ENCODE measurements at regions not wholly inside any gene's neighbourhood (a gene's known extent, or its start where the extent isn't known, plus 50 kb on each side); places are given as distances from the start of the nearest gene placed in this dataset.

DNA sequence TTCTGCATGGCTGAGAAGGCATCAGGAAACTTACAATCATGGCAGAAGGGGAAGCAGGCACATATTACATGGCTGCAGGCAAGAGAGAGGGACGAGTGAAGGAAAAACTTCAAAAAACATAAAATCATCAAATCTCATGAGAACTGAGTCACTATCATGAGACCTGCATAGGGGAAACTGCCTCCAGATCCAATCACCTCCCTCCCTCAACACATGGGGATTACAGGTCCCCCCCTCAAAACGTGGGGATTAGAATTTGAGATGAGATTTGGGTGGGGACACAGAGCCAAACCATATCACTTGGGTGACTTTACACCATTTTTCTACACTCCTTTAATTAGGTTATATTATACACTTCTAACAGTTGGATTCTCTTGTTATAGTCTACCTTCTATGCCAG is 490.7 kb upstream of the KCND2 start:
- no CpG with 5 or more reads among the region's 2 CpGs for WGBS (ENCODE audit: insufficient coverage, low lambda C conversion rate)
- no peaks in the 10 kb centered on the region for H3K4me1 ChIP-seq (ENCODE audit: control insufficient read depth, insufficient read depth, low read length)
- H3K27ac ChIP-seq (ENCODE audit: low read length): no peak overlapping the region

GRCh38 chr7:119783799-119784198 is 489.2 kb upstream of the KCND2 start:
- Histone ChIP-seq H3K9me3 (ENCODE audit: control insufficient read depth, low read depth, low read length) (no peaks in the 10 kb centered on the region), H3K27ac (ENCODE audit: low read length) (no peak overlapping the region), H3K27me3 (ENCODE audit: control insufficient read depth, insufficient read depth, low read length) (no peaks in the 10 kb centered on the region), H3K36me3 (ENCODE audit: control insufficient read depth, insufficient read depth, low read length) (no peaks in the 10 kb centered on the region), H3K4me1 (ENCODE audit: control insufficient read depth, insufficient read depth, low read length) (no peaks in the 10 kb centered on the region), H3K4me3 (ENCODE audit: low read length) (no peak overlapping the region)
- no peak for DNase-seq
- no CpG with 5 or more reads among the region's 1 CpG for WGBS (ENCODE audit: insufficient coverage, low lambda C conversion rate)

More for the DNA sequence above, 490.7 kb upstream of the KCND2 start:
- no peaks in the 10 kb centered on the region for H3K36me3 ChIP-seq (ENCODE audit: control insufficient read depth, insufficient read depth, low read length)
- no peak overlapping the region for H3K4me3 ChIP-seq (ENCODE audit: low read length)
- no peak for DNase-seq
- H3K27me3 ChIP-seq (ENCODE audit: control insufficient read depth, insufficient read depth, low read length): no peaks in the 10 kb centered on the region
- H3K9me3 ChIP-seq (ENCODE audit: control insufficient read depth, low read depth, low read length): no peaks in the 10 kb centered on the region

GRCh38 chr7:119802147-119802546 is 470.8 kb upstream of the KCND2 start:
- Histone ChIP-seq H3K36me3 (ENCODE audit: control insufficient read depth, insufficient read depth, low read length) (no peaks in the 10 kb centered on the region), H3K27me3 (ENCODE audit: control insufficient read depth, insufficient read depth, low read length) (no peaks in the 10 kb centered on the region), H3K4me3 (ENCODE audit: low read length) (no peak overlapping the region), H3K9me3 (ENCODE audit: control insufficient read depth, low read depth, low read length) (no peaks in the 10 kb centered on the region), H3K4me1 (ENCODE audit: control insufficient read depth, insufficient read depth, low read length) (no peaks in the 10 kb centered on the region), H3K27ac (ENCODE audit: low read length) (no peak overlapping the region)
- no peak for DNase-seq
- WGBS (ENCODE audit: insufficient coverage, low lambda C conversion rate): 100% methylated on average over 1 of the region's 6 CpGs

DNA sequence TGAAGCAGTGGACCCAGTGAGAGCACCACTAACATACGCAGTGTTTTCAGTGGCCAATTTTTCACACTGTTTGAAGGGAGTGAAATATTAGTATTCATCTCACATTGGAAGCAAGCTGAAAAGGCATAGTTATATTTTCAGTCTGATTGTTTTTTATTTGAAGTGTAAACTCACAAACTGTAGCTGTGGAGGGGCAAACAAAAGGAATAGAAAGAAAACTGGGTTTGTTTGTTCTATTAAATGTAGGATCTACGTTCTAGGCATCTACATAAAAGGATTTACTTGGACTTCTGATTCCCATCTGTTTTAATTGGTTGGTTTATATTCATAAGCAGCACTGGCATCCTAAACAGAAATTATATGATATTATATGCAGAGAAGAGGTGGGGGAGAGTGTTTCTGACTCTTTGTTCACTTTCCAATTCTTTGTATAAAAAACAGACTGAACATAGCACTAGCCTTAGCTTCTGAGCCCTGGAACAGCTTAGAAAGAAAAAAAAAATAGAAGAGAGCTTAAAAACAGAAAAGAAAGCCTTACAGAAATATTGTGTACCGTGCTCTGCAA is 447.8 kb upstream of the KCND2 start:
- no peaks in the 10 kb centered on the region for H3K9me3 ChIP-seq (ENCODE audit: control insufficient read depth, low read depth, low read length)
- no peaks in the 10 kb centered on the region for H3K36me3 ChIP-seq (ENCODE audit: control insufficient read depth, insufficient read depth, low read length)
- no peak overlapping the region for H3K4me3 ChIP-seq (ENCODE audit: low read length)
- H3K27ac ChIP-seq (ENCODE audit: low read length): no peak overlapping the region
- no peaks in the 10 kb centered on the region for H3K27me3 ChIP-seq (ENCODE audit: control insufficient read depth, insufficient read depth, low read length)
- DNase-seq: no peak
- no peaks in the 10 kb centered on the region for H3K4me1 ChIP-seq (ENCODE audit: control insufficient read depth, insufficient read depth, low read length)
- no CpG with 5 or more reads among the region's 3 CpGs for WGBS (ENCODE audit: insufficient coverage, low lambda C conversion rate)

DNA sequence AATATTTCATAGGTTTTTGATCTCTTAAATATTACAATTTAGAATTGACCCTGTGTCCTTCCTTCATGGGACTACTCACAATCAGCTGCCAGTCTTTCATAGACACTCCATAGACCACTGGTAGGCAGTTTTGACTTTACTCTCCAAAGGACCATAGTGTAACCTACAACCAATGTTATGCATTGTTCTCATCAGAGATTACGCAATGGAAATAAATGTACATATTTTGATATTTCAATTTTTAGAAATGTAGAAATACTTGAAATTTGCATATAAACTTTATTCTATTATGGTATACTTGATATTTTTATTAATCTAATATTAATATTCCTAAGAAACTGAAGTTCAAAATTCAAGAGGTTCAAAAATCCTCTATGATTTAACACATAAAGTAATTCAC is 446.4 kb upstream of the KCND2 start:
- Histone ChIP-seq H3K36me3 (ENCODE audit: control insufficient read depth, insufficient read depth, low read length) (no peaks in the 10 kb centered on the region), H3K27ac (ENCODE audit: low read length) (no peak overlapping the region), H3K4me1 (ENCODE audit: control insufficient read depth, insufficient read depth, low read length) (no peaks in the 10 kb centered on the region), H3K27me3 (ENCODE audit: control insufficient read depth, insufficient read depth, low read length) (no peaks in the 10 kb centered on the region), H3K4me3 (ENCODE audit: low read length) (no peak overlapping the region), H3K9me3 (ENCODE audit: control insufficient read depth, low read depth, low read length) (no peaks in the 10 kb centered on the region)
- WGBS (ENCODE audit: insufficient coverage, low lambda C conversion rate): no CpG with 5 or more reads among the region's 1 CpG
- no peak for DNase-seq

- no peak overlapping the region for H3K27ac ChIP-seq (ENCODE audit: low read length)
- WGBS (ENCODE audit: insufficient coverage, low lambda C conversion rate): 83% methylated on average over 1 of the region's 6 CpGs
- no peaks in the 10 kb centered on the region for H3K9me3 ChIP-seq (ENCODE audit: control insufficient read depth, low read depth, low read length)
- H3K27me3 ChIP-seq (ENCODE audit: control insufficient read depth, insufficient read depth, low read length): no peaks in the 10 kb centered on the region
- no peak overlapping the region for H3K4me3 ChIP-seq (ENCODE audit: low read length)
- H3K4me1 ChIP-seq (ENCODE audit: control insufficient read depth, insufficient read depth, low read length): no peaks in the 10 kb centered on the region
- H3K36me3 ChIP-seq (ENCODE audit: control insufficient read depth, insufficient read depth, low read length): no peaks in the 10 kb centered on the region
- no peak for DNase-seq
Measured at GRCh38 chr7:119838444-119838843, 434.5 kb upstream of the KCND2 start.

GRCh38 chr7:119842337-119842736 is 430.6 kb upstream of the KCND2 start:
- no peaks in the 10 kb centered on the region for H3K9me3 ChIP-seq (ENCODE audit: control insufficient read depth, low read depth, low read length)
- H3K4me3 ChIP-seq (ENCODE audit: low read length): no peak overlapping the region
- H3K36me3 ChIP-seq (ENCODE audit: control insufficient read depth, insufficient read depth, low read length): no peaks in the 10 kb centered on the region
- no peak overlapping the region for H3K27ac ChIP-seq (ENCODE audit: low read length)
- no peaks in the 10 kb centered on the region for H3K27me3 ChIP-seq (ENCODE audit: control insufficient read depth, insufficient read depth, low read length)
- WGBS (ENCODE audit: insufficient coverage, low lambda C conversion rate): no CpG with 5 or more reads among the region's 1 CpG
- no peak for DNase-seq
- H3K4me1 ChIP-seq (ENCODE audit: control insufficient read depth, insufficient read depth, low read length): no peaks in the 10 kb centered on the region

GRCh38 chr7:119842786-119843185 is 430.2 kb upstream of the KCND2 start:
- H3K27me3 ChIP-seq (ENCODE audit: control insufficient read depth, insufficient read depth, low read length): no peaks in the 10 kb centered on the region
- no peak overlapping the region for H3K4me3 ChIP-seq (ENCODE audit: low read length)
- H3K36me3 ChIP-seq (ENCODE audit: control insufficient read depth, insufficient read depth, low read length): no peaks in the 10 kb centered on the region
- no peaks in the 10 kb centered on the region for H3K4me1 ChIP-seq (ENCODE audit: control insufficient read depth, insufficient read depth, low read length)
- H3K27ac ChIP-seq (ENCODE audit: low read length): no peak overlapping the region
- DNase-seq: no peak
- no peaks in the 10 kb centered on the region for H3K9me3 ChIP-seq (ENCODE audit: control insufficient read depth, low read depth, low read length)
- WGBS (ENCODE audit: insufficient coverage, low lambda C conversion rate): no CpG with 5 or more reads among the region's 1 CpG

- Histone ChIP-seq H3K4me1 (ENCODE audit: control insufficient read depth, insufficient read depth, low read length) (no peaks in the 10 kb centered on the region), H3K36me3 (ENCODE audit: control insufficient read depth, insufficient read depth, low read length) (no peaks in the 10 kb centered on the region), H3K27me3 (ENCODE audit: control insufficient read depth, insufficient read depth, low read length) (no peaks in the 10 kb centered on the region), H3K4me3 (ENCODE audit: low read length) (no peak overlapping the region), H3K9me3 (ENCODE audit: control insufficient read depth, low read depth, low read length) (no peaks in the 10 kb centered on the region), H3K27ac (ENCODE audit: low read length) (no peak overlapping the region)
- DNase-seq: no peak
Measured at GRCh38 chr7:119861385-119861784, 411.6 kb upstream of the KCND2 start.

DNA sequence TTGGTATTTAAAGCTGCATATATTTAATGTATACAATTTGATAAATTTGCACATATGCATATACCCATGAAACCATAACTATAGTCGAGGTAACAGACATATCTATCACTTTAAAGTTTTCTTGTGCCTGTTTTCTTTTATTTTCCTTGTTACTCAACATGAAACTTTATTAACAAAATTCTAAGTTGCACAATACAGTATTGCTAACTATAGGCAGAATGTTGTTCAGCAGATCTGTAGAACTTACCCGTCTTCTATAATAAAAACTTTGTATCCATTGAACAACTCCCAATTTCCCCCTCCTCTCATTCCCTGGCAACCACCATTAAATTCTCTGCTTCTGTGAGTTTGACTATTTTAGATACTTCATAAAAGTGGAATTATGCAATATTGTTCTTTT is 404.6 kb upstream of the KCND2 start:
- Histone ChIP-seq H3K27ac (ENCODE audit: low read length) (no peak overlapping the region), H3K9me3 (ENCODE audit: control insufficient read depth, low read depth, low read length) (no peaks in the 10 kb centered on the region), H3K27me3 (ENCODE audit: control insufficient read depth, insufficient read depth, low read length) (no peaks in the 10 kb centered on the region), H3K36me3 (ENCODE audit: control insufficient read depth, insufficient read depth, low read length) (no peaks in the 10 kb centered on the region), H3K4me1 (ENCODE audit: control insufficient read depth, insufficient read depth, low read length) (no peaks in the 10 kb centered on the region), H3K4me3 (ENCODE audit: low read length) (no peak overlapping the region)
- 100% methylated on average over 1 of the region's 2 CpGs for WGBS (ENCODE audit: insufficient coverage, low lambda C conversion rate)
- DNase-seq: no peak

DNA sequence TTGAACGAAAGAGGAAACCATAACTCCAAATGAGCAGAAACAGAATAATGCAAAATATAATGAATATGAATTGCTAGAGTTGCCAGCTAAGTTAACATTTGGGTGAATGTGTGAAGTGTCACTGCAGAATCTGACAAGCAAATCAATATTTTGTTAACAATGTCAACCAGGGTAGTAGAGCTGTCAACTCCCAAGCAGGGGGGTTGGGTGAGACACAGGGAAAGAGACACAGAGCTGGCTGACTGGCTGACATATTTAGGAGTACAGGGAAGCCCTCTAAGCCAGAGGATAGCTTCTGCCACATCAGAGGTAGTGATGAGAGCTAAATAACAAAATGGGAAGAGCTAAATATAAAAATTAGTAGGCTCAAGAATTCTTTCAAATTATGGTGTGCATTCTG is 393.1 kb upstream of the KCND2 start:
- H3K4me3 ChIP-seq (ENCODE audit: low read length): no peak overlapping the region
- no peaks in the 10 kb centered on the region for H3K9me3 ChIP-seq (ENCODE audit: control insufficient read depth, low read depth, low read length)
- H3K36me3 ChIP-seq (ENCODE audit: control insufficient read depth, insufficient read depth, low read length): no peaks in the 10 kb centered on the region
- WGBS (ENCODE audit: insufficient coverage, low lambda C conversion rate): 75% methylated on average over 1 of the region's 1 CpG
- DNase-seq: no peak
- H3K4me1 ChIP-seq (ENCODE audit: control insufficient read depth, insufficient read depth, low read length): no peaks in the 10 kb centered on the region
- H3K27ac ChIP-seq (ENCODE audit: low read length): no peak overlapping the region
- no peaks in the 10 kb centered on the region for H3K27me3 ChIP-seq (ENCODE audit: control insufficient read depth, insufficient read depth, low read length)

All from large intestine (tissue), 3 donors.